Neural cell (in vitro differentiated cells): ENCODE measurements at regions not wholly inside any gene's neighbourhood (a gene's known extent, or its start where the extent isn't known, plus 50 kb on each side); places are given as distances from the start of the nearest gene placed in this dataset.

ENCODE experiments used
- H2AFZ ChIP-seq: fragments of 200-600, 300-800 bp; sonication (generic), shearing (Covaris generic); 2 replicates; pipeline ENCODE4 v1.6.0; 2014; ENCODE audit warnings: low read depth, mild to moderate bottlenecking, antibody characterized with exemption, low read length, moderate library complexity
- H3F3A ChIP-seq: fragments of 200-600 bp; shearing (Covaris generic); 2 replicates; pipeline ENCODE4 v1.6.1; 2016; ENCODE audit warnings: mild to moderate bottlenecking, moderate library complexity, mixed read lengths, antibody characterized with exemption, low read length; ENCODE audit not compliant: insufficient read depth, poor library complexity, severe bottlenecking
- H3K27ac ChIP-seq: fragments of 200-600, 300-800 bp; sonication (generic), shearing (Covaris generic); 2 replicates; pipeline ENCODE4 v1.5.1; 2014; ENCODE audit warnings: mild to moderate bottlenecking, low read length, moderate library complexity
- H3K27me3 ChIP-seq: fragments of 300-800, 200-600 bp; sonication (generic), shearing (Covaris generic); 2 replicates; pipeline ENCODE4 v1.6.0; 2014; ENCODE audit warnings: mild to moderate bottlenecking, low read depth, low read length, moderate library complexity; ENCODE audit not compliant: insufficient read depth
- H3K36me3 ChIP-seq: fragments of 300-800, 200-600 bp; sonication (generic), shearing (Covaris generic); 2 replicates; pipeline ENCODE4 v1.5.1; 2014; ENCODE audit warnings: mild to moderate bottlenecking, antibody characterized with exemption, low read length, moderate library complexity; ENCODE audit not compliant: insufficient read depth
- H3K4me2 ChIP-seq: fragments of 300-800, 200-600 bp; sonication (generic), shearing (Covaris generic); 2 replicates; pipeline ENCODE4 v1.6.0; 2014; ENCODE audit warnings: mild to moderate bottlenecking, low read length
- H3K4me3 ChIP-seq: fragments of 300-800, 200-600 bp; sonication (generic), shearing (Covaris generic); 2 replicates; pipeline ENCODE4 v1.5.1; 2014; ENCODE audit warnings: mild to moderate bottlenecking, low read length, moderate library complexity
- H3K79me2 ChIP-seq: fragments of 200-600 bp; shearing (Covaris generic); replicated peaks from 2 replicates; pipeline ENCODE4 v1.6.0; 2014; ENCODE audit warnings: mild to moderate bottlenecking, low read length, moderate library complexity; ENCODE audit not compliant: insufficient read depth
- H3K9ac ChIP-seq: fragments of 300-800, 200-600 bp; sonication (generic), shearing (Covaris generic); 2 replicates; pipeline ENCODE4 v1.6.1; 2016; ENCODE audit warnings: mild to moderate bottlenecking, low read length, mixed read lengths
- H3K9me2 ChIP-seq: fragments of 200-600 bp; shearing (Covaris generic); 2 replicates; pipeline ENCODE4 v1.6.1; 2016; ENCODE audit warnings: mild to moderate bottlenecking, low read length, mixed read lengths; ENCODE audit not compliant: insufficient read depth
- H3K9me3 ChIP-seq: fragments of 200-600, 300-800 bp; sonication (generic), shearing (Covaris generic); 2 replicates; pipeline ENCODE4 v1.6.1; 2016; ENCODE audit warnings: mild to moderate bottlenecking, mixed run types, low read length, moderate library complexity, mixed read lengths
- H4K20me1 ChIP-seq: fragments of 200-600 bp; shearing (Covaris generic); 2 replicates; pipeline ENCODE4 v1.6.1; 2016; ENCODE audit warnings: mild to moderate bottlenecking, mixed run types; ENCODE audit not compliant: insufficient read depth
- EP300 ChIP-seq: fragments of 450-650 bp; conservative IDR thresholded peaks from 2 replicates; pipeline ENCODE4 v1.6.1; 2014; ENCODE audit warnings: antibody characterized with exemption, mild to moderate bottlenecking, moderate library complexity; ENCODE audit not compliant: poor library complexity, severe bottlenecking
- EZH2 ChIP-seq: fragments of 200-600, 300-800 bp; shearing (Covaris generic), sonication (generic); IDR thresholded peaks from 2 replicates; pipeline ENCODE4 v1.6.1; 2014; ENCODE audit warnings: antibody characterized with exemption, low read length, borderline replicate concordance, mild to moderate bottlenecking; ENCODE audit not compliant: insufficient read depth, poor library complexity, severe bottlenecking
- MXI1 ChIP-seq: fragments of 450-650 bp; conservative IDR thresholded peaks from 2 replicates; pipeline ENCODE4 v1.6.1; 2014; ENCODE audit warnings: antibody characterized with exemption, mild to moderate bottlenecking; ENCODE audit not compliant: poor library complexity, severe bottlenecking
- POLR2AphosphoS5 ChIP-seq: IDR thresholded peaks from 2 replicates; pipeline ENCODE4 v1.6.1; 2012
- RAD21 ChIP-seq: fragments of 450-650 bp; conservative IDR thresholded peaks from 2 replicates; pipeline ENCODE4 v1.6.1; 2014; ENCODE audit warnings: antibody characterized with exemption, mild to moderate bottlenecking, moderate library complexity
- SMC3 ChIP-seq: fragments of 450-650 bp; conservative IDR thresholded peaks from 2 replicates; pipeline ENCODE4 v1.6.1; 2014; ENCODE audit warnings: antibody characterized with exemption, mild to moderate bottlenecking, moderate library complexity; ENCODE audit not compliant: poor library complexity
- TAF1 ChIP-seq: IDR thresholded peaks from 2 replicates; pipeline ENCODE4 v1.6.1; 2012; ENCODE audit warnings: low read depth
- TF ChIP-seq, protein P1 (sequence below): IDR thresholded peaks from 2 replicates; pipeline ENCODE4 v1.6.1; 2012; ENCODE audit warnings: borderline replicate concordance
- TF ChIP-seq, protein P2 (sequence below): fragments of 450-650 bp; IDR thresholded peaks from 2 replicates; pipeline ENCODE4 v1.5.1; 2014; ENCODE audit warnings: antibody characterized with exemption, mild to moderate bottlenecking, moderate library complexity; ENCODE audit not compliant: poor library complexity, severe bottlenecking

GRCh38 chr17:68684949-68685357 lies 83.8 kb upstream of the FAM20A start:
- Histone ChIP-seq H3K9ac (no peak overlapping the region), H3K36me3 (no peaks in the 10 kb centered on the region), H3K4me2 (no peak overlapping the region), H3K9me3 (no peaks in the 10 kb centered on the region), H3F3A (no peaks in the 10 kb centered on the region), H2AFZ (no peak overlapping the region), H3K4me3 (no peak overlapping the region), H3K9me2 (no peaks in the 10 kb centered on the region), H4K20me1 (no peaks in the 10 kb centered on the region), H3K79me2 (no peaks in the 10 kb centered on the region), H3K27me3 (no peaks in the 10 kb centered on the region), H3K27ac (no peak overlapping the region)
- no peak for TF ChIP-seq EP300
- TF ChIP-seq, protein P1, sequence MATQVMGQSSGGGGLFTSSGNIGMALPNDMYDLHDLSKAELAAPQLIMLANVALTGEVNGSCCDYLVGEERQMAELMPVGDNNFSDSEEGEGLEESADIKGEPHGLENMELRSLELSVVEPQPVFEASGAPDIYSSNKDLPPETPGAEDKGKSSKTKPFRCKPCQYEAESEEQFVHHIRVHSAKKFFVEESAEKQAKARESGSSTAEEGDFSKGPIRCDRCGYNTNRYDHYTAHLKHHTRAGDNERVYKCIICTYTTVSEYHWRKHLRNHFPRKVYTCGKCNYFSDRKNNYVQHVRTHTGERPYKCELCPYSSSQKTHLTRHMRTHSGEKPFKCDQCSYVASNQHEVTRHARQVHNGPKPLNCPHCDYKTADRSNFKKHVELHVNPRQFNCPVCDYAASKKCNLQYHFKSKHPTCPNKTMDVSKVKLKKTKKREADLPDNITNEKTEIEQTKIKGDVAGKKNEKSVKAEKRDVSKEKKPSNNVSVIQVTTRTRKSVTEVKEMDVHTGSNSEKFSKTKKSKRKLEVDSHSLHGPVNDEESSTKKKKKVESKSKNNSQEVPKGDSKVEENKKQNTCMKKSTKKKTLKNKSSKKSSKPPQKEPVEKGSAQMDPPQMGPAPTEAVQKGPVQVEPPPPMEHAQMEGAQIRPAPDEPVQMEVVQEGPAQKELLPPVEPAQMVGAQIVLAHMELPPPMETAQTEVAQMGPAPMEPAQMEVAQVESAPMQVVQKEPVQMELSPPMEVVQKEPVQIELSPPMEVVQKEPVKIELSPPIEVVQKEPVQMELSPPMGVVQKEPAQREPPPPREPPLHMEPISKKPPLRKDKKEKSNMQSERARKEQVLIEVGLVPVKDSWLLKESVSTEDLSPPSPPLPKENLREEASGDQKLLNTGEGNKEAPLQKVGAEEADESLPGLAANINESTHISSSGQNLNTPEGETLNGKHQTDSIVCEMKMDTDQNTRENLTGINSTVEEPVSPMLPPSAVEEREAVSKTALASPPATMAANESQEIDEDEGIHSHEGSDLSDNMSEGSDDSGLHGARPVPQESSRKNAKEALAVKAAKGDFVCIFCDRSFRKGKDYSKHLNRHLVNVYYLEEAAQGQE = no peak
- no peak for TF ChIP-seq MXI1
- no peak for TF ChIP-seq EZH2
- no peak for TF ChIP-seq SMC3
- TF ChIP-seq RAD21 = no peak

GRCh38 chr17:68682903-68683302 lies 81.7 kb upstream of the FAM20A start:
- no peaks in the 10 kb centered on the region for H3K9me2 ChIP-seq

More at GRCh38 chr17:68682903-68683302, 81.7 kb upstream of the FAM20A start:
- Histone ChIP-seq H3K27me3 (no peaks in the 10 kb centered on the region), H3K4me3 (no peak overlapping the region), H2AFZ (no peak overlapping the region), H3K9me3 (no peaks in the 10 kb centered on the region), H3K36me3 (no peaks in the 10 kb centered on the region), H3K4me2 (no peak overlapping the region), H4K20me1 (no peaks in the 10 kb centered on the region), H3K79me2 (no peaks in the 10 kb centered on the region), H3K9ac (no peak overlapping the region), H3K27ac (no peak overlapping the region), H3F3A (no peaks in the 10 kb centered on the region)
- TF ChIP-seq TAF1 (no peak), RAD21 (no peak), POLR2AphosphoS5 (no peak), EZH2 (no peak), EP300 (no peak), SMC3 (no peak), MXI1 (no peak)
- TF ChIP-seq, protein P2, sequence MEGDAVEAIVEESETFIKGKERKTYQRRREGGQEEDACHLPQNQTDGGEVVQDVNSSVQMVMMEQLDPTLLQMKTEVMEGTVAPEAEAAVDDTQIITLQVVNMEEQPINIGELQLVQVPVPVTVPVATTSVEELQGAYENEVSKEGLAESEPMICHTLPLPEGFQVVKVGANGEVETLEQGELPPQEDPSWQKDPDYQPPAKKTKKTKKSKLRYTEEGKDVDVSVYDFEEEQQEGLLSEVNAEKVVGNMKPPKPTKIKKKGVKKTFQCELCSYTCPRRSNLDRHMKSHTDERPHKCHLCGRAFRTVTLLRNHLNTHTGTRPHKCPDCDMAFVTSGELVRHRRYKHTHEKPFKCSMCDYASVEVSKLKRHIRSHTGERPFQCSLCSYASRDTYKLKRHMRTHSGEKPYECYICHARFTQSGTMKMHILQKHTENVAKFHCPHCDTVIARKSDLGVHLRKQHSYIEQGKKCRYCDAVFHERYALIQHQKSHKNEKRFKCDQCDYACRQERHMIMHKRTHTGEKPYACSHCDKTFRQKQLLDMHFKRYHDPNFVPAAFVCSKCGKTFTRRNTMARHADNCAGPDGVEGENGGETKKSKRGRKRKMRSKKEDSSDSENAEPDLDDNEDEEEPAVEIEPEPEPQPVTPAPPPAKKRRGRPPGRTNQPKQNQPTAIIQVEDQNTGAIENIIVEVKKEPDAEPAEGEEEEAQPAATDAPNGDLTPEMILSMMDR = no peak
- TF ChIP-seq, protein P1 = no peak
